Astrocyte (in vitro differentiated cells and primary cell): ENCODE measurements at regions not wholly inside any gene's neighbourhood (a gene's known extent, or its start where the extent isn't known, plus 50 kb on each side); places are given as distances from the start of the nearest gene placed in this dataset.

Source experiments
- EZH2 ChIP-seq: IDR thresholded peaks from 2 replicates; pipeline ENCODE4 v1.6.1; 2012; ENCODE audit warnings: mild to moderate bottlenecking, low read length, inconsistent platforms; ENCODE audit not compliant: insufficient read depth
- TF ChIP-seq, protein P1 (sequence below): IDR thresholded peaks from 2 replicates; pipeline ENCODE4 v1.5.1; 2011; ENCODE audit warnings: low read depth, mild to moderate bottlenecking, inconsistent platforms, low read length, moderate library complexity; ENCODE audit not compliant: insufficient read depth

DNA sequence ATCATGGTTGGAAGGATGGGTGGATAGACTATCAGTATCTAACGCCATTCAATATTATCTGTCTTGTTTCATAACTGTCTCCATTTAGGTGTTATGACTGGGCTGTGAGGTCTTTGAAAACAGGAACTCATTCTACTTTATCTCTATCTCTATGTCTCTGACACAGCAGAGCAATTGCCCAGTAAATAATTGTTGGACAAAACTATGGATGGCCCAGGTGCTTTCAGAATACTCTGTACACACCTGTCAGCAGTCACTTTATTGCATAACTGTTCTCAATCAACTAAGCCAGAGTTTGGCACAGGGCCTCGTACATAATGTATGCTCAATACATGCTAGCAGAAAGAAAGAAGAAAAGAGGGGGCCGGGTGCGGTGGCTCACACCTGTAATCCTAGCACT is 210.3 kb downstream of the OPA1 start:
- TF ChIP-seq, protein P1, sequence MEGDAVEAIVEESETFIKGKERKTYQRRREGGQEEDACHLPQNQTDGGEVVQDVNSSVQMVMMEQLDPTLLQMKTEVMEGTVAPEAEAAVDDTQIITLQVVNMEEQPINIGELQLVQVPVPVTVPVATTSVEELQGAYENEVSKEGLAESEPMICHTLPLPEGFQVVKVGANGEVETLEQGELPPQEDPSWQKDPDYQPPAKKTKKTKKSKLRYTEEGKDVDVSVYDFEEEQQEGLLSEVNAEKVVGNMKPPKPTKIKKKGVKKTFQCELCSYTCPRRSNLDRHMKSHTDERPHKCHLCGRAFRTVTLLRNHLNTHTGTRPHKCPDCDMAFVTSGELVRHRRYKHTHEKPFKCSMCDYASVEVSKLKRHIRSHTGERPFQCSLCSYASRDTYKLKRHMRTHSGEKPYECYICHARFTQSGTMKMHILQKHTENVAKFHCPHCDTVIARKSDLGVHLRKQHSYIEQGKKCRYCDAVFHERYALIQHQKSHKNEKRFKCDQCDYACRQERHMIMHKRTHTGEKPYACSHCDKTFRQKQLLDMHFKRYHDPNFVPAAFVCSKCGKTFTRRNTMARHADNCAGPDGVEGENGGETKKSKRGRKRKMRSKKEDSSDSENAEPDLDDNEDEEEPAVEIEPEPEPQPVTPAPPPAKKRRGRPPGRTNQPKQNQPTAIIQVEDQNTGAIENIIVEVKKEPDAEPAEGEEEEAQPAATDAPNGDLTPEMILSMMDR = no peak
- no peak for TF ChIP-seq EZH2
